Mesothelial cell of epicardium (in vitro differentiated cells): ENCODE measurements at regions not wholly inside any gene's neighbourhood (a gene's known extent, or its start where the extent isn't known, plus 50 kb on each side); places are given as distances from the start of the nearest gene placed in this dataset.
"Not testable (repeated sequence)": the region's sequence is repeated elsewhere in the genome, so short reads cannot be mapped to it uniquely, and the experiment has no call there.

ENCODE experiments used
- DNase-seq, 2 experiments: peaks; one replicate each; pipeline ENCODE4 v3.0.0; 2021; ENCODE audit warnings: low spot score in 2 of 2; ENCODE audit not compliant: unreplicated experiment in 2 of 2
- H3K27ac Mint-ChIP-seq: 2 replicates; pipeline ENCODE4 v1.8.0; 2021; ENCODE audit warnings: mixed read lengths
- H3K27me3 Mint-ChIP-seq: 2 replicates; pipeline ENCODE4 v1.8.0; 2021; ENCODE audit warnings: low read depth, mixed read lengths
- H3K36me3 Mint-ChIP-seq: 2 replicates; pipeline ENCODE4 v1.8.0; 2021; ENCODE audit warnings: mixed read lengths
- H3K4me1 Mint-ChIP-seq: 2 replicates; pipeline ENCODE4 v1.8.0; 2021; ENCODE audit warnings: mixed read lengths
- H3K4me3 Mint-ChIP-seq: 2 replicates; pipeline ENCODE4 v1.8.0; 2021; ENCODE audit warnings: mild to moderate bottlenecking, moderate library complexity, mixed read lengths
- H3K9me3 Mint-ChIP-seq: 2 replicates; pipeline ENCODE4 v1.8.0; 2021; ENCODE audit warnings: mixed read lengths

DNA sequence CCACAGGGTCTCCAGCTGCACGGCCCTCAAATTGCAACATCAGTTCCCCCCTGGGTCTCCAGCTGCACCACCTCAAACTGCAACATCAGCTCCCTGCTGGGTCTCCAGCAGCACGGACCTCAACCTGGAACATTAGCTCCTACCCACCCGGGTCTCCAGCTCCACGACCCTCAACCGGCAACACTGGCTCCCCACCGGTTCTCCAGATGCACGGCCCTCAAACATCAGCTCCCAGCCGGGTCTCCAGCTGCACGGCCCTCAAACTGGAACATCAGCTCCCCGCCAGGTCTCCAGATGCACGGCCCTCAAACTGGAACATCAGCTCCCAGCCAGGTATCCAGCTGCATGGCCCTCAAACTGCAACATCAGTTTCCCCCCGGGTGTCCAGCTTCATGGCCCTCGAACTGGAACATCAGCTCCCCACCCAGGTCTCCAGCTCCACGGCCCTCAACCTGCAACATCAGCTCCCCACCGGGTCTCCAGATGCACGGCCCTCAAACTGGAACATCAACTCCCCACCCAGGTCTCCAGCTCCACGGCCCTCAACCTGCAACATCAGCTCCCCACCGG lies 94.6 kb upstream of the LPCAT1 start:
- H3K9me3 Mint-ChIP-seq = peaks cover 26% of the 10 kb centered on the region
- not testable (repeated sequence) for H3K27me3 Mint-ChIP-seq, DNase-seq, H3K4me3 Mint-ChIP-seq, H3K27ac Mint-ChIP-seq, H3K4me1 Mint-ChIP-seq
- peaks cover 43% of the 10 kb centered on the region for H3K36me3 Mint-ChIP-seq

DNA sequence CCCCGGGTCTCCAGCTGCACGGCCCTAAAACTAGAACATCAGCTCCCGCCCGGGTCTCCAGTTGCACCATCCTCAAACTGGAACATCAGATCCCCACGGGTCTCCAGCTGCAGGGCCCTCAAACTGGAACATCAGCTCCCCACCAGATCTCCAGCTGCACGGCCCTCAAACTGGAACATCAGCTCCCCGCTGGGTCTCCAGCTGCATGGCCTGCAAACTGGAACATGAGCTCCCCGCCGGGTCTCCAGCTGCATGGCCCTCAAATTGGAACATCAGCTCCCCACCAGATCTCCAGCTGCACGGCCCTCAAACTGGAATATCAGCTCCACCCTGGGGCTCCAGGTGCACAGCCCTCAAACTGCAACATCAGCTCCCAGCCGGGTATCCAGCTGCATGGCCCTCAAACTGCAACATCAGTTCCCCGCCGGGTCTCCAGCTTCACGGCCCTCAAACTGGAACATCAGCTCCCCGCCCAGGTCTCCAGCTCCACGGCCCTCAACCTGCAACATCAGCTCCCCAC lies 93.5 kb upstream of the LPCAT1 start:
- not testable (repeated sequence) for H3K4me1 Mint-ChIP-seq, H3K27ac Mint-ChIP-seq, DNase-seq, H3K27me3 Mint-ChIP-seq, H3K4me3 Mint-ChIP-seq
- Mint-ChIP-seq H3K9me3 (peaks cover 22% of the 10 kb centered on the region), H3K36me3 (peaks cover 41% of the 10 kb centered on the region)

DNA sequence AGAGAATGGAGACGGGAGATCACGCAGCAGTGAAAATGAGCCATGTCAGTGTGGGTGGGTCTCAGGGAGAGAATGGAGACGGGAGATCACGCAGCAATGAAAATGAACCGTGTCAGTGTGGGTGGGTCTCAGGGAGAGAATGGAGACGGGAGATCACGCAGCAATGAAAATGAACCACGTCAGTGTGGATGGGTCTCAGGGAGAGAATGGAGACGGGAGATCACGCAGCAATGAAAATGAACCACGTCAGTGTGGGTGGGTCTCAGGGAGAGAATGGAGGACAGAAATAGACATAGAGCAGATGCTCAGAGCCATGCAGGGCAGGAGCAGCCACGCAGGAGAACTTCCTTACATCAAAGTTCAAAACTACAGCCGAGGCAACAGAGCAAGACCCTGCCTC lies 89.8 kb upstream of the LPCAT1 start:
- not testable (repeated sequence) for H3K4me1 Mint-ChIP-seq, DNase-seq, H3K9me3 Mint-ChIP-seq, H3K4me3 Mint-ChIP-seq, H3K27me3 Mint-ChIP-seq, H3K27ac Mint-ChIP-seq
- peaks cover 29% of the 10 kb centered on the region for H3K36me3 Mint-ChIP-seq

DNA sequence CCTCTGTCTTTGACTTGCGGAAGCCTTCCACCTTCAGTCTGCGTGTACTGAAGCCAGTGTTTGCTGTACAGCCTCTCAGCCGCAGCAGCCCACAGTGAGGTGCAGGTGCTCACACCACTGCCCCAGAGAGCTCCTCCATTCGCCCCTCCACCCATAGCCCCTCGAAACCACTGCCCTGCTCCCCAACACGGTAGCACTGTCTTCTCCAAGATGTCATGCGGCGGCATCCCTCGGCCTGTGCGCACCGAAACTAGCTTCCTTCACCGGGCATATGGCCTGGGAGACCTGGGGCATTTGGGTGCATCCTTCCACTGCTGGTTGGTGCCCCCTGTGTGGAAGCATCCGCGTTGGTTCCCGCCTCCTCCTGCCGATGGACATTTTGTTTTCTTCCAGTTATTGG lies 86.8 kb upstream of the LPCAT1 start:
- not testable (repeated sequence) for H3K9me3 Mint-ChIP-seq, H3K4me3 Mint-ChIP-seq, H3K27me3 Mint-ChIP-seq, DNase-seq, H3K4me1 Mint-ChIP-seq, H3K27ac Mint-ChIP-seq
- peaks cover 21% of the 10 kb centered on the region for H3K36me3 Mint-ChIP-seq

DNA sequence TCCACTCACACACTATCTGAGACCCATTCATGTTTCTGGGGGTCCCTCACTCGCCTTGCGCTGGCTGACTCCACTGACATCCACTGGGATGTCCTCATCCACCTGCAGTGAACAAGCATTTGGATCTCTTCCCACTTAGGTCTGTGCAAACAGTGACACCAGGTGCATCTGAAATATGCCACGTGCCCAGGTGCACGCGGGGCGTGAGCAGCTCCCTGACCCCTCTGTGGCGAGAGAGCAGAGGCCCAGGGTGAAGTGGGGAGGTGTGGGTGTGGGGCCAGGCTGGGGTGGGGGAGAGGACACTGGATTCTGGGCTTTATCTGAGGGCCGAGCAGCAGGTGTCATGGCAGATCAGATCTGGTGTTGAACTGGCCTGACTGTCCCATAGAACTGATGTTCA lies 85.4 kb upstream of the LPCAT1 start:
- not testable (repeated sequence) for H3K27me3 Mint-ChIP-seq, DNase-seq, H3K27ac Mint-ChIP-seq, H3K4me3 Mint-ChIP-seq, H3K4me1 Mint-ChIP-seq, H3K9me3 Mint-ChIP-seq
- H3K36me3 Mint-ChIP-seq = peaks cover 20% of the 10 kb centered on the region

DNA sequence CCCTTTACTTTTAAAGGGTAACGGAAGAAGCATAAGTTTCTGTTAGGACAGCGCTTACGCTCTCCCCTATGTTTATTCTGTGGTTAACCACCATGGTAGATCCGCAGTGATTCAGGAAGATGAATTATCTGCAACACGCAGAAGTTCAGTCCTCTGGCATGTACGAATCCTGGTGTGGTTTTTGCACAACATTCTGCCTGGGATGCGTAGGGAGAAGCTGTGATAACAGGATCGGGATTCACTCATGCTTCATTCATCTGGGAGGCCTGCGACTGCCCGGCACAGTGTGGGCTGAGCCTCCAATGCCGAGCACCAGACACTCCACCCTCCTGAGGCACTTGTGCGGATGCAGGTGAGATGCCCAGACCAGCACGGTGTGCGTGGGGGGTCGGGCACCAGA lies 84.6 kb upstream of the LPCAT1 start:
- peaks cover 18% of the 10 kb centered on the region for H3K36me3 Mint-ChIP-seq
- not testable (repeated sequence) for H3K4me1 Mint-ChIP-seq, DNase-seq, H3K27me3 Mint-ChIP-seq, H3K9me3 Mint-ChIP-seq, H3K4me3 Mint-ChIP-seq, H3K27ac Mint-ChIP-seq

DNA sequence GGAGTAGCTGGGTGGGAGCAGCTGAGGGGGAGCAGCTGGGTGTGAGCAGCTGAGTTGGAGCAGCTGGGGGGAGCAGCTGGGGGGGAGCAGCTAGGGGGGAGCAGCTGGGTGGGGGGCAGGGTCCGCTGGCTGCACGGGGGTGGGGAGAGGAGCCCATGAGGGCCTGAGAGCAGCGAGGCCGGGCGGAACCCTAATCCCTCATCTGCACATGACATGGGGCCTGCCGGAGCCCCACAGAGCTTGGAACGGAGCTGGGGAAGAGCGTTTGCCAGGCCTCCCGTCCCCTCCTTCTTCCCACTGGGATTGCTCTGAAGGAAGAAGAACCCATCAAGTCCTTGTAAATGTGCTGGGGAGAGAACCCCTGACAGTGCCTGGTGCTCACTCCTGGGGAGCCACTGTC lies 83.2 kb upstream of the LPCAT1 start:
- not testable (repeated sequence) for H3K9me3 Mint-ChIP-seq, H3K4me3 Mint-ChIP-seq, H3K36me3 Mint-ChIP-seq, DNase-seq, H3K27me3 Mint-ChIP-seq, H3K27ac Mint-ChIP-seq, H3K4me1 Mint-ChIP-seq

DNA sequence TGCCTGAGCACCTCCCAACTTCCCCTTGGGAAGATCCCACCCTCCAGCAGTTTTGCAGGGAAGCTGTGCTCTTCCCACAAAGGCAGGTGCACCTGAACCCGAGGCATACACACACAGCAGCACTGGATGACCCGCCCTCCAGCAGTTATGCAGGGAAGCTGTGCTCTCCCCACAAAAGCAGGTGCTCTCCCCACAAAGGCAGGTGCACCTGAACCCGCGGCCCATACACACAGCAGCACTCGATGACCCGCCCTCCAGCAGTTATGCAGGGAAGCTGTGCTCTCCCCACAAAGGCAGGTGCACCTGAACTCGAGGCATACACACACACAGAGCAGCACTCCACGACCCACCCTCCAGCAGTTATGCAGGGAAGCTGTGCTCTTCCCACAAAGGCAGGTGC lies 80.2 kb upstream of the LPCAT1 start:
- H3K9me3 Mint-ChIP-seq, DNase-seq, H3K4me3 Mint-ChIP-seq, H3K4me1 Mint-ChIP-seq, H3K27me3 Mint-ChIP-seq, H3K36me3 Mint-ChIP-seq, H3K27ac Mint-ChIP-seq: not testable (repeated sequence)

DNA sequence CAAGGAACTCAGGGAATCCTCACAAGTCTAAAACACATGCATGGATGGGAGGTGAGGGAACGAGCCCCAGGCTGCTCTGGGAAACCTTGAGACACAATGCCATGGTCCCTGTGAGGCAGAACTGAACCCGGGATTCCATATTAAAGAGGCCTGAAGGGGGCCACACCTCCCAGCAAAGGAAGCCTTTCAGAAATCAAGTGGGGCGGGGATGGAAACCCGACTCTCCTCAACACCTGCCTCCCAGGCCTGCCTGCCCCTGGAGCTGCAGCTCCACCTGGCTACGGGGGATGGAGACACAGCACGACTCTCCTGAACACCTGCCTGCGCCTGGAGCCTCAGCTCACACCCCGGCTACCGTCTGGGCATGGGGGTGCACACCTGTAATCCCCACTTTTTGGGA lies 77.8 kb upstream of the LPCAT1 start:
- not testable (repeated sequence) for H3K4me3 Mint-ChIP-seq, H3K36me3 Mint-ChIP-seq, H3K4me1 Mint-ChIP-seq, H3K27me3 Mint-ChIP-seq, H3K9me3 Mint-ChIP-seq, H3K27ac Mint-ChIP-seq, DNase-seq

DNA sequence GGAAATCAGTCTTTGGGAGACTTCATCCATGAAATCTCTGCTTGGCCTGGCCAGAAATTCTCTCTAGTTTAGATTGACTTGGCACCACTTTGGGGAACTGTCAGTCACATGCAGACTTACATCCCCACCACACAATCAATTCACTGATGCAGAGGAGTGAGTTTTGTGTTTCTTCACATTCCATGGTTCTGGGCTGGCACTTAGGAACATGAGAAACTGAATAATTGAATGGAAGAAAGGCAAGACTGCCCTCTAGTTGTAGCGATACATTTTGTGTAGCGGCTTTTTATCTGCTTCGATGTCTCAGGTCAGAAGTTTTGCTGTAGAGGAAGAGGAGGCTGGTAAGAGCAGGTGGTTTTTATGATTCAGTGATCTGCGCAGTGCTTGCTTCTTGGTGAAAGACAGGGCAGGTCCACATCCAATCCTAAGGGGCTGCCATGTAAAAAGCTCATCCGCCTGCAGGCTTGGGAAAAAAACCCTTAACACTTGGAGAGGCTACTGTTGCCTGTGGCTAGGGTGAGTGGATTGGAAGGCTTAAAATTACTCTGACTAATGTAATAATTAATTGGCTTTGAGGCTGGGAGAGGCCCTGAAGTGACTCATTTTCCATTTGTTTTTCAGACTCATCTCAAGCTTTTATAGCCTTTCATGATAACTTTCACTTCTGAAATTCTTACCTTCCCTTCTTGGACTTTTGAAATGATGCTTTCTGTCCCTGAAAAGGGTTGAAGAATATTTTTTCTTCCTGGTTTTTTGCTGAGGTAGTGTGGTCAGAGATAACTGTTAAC lies 75.4 kb upstream of the LPCAT1 start:
- H3K9me3 Mint-ChIP-seq, H3K4me3 Mint-ChIP-seq, H3K4me1 Mint-ChIP-seq, H3K27ac Mint-ChIP-seq, H3K27me3 Mint-ChIP-seq, H3K36me3 Mint-ChIP-seq, DNase-seq: not testable (repeated sequence)

DNA sequence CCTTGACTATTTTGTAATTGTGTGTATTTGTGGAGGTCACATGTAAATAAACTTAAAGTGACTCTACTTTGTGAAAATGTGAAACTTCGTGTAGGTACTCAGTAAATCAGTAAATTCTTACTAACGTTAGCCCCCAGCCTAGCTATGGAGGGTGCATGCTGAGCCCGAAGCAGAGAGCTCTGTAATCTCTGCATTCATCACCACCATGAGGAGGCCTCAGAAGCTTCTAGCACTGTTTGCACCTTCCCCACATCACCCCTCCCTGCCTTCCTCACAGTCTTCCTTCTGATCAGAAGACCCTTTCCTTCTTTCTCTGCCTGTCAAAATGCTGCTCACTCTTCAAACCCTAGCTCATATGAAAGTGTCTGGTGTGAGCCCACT lies 73.3 kb upstream of the LPCAT1 start:
- not testable (repeated sequence) for H3K27ac Mint-ChIP-seq, H3K36me3 Mint-ChIP-seq, H3K9me3 Mint-ChIP-seq, H3K4me1 Mint-ChIP-seq, H3K4me3 Mint-ChIP-seq, DNase-seq, H3K27me3 Mint-ChIP-seq

DNA sequence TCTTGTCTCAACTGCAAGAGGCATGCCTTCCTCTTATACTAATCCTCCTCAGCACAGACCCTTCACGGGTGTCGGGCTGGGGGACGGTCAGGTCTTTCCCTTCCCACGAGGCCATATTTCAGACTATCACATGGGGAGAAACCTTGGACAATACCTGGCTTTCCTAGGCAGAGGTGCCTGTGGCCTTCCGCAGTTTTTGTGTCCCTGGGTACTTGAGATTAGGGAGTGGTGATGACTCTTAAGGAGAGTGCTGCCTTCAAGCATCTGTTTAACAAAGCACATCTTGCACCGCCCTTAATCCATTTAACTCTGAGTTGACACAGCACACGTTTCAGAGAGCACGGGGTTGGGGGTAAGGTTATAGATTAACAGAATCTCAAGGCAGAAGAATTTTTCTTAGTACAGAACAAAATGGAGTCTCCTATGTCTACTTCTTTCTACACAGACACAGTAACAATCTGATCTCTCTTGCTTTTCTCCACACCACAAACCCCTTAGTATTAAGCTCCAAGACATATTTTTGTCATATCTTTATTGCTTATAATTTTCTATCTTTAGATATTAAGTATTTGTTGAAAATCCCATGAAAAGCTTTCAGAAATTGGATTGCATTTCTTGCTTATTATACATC lies 72.8 kb upstream of the LPCAT1 start:
- H3K4me3 Mint-ChIP-seq, H3K27me3 Mint-ChIP-seq, H3K9me3 Mint-ChIP-seq, H3K27ac Mint-ChIP-seq, H3K4me1 Mint-ChIP-seq, H3K36me3 Mint-ChIP-seq, DNase-seq: not testable (repeated sequence)
